Kidney (tissue), 13 donors: ENCODE measurements at regions not wholly inside any gene's neighbourhood (a gene's known extent, or its start where the extent isn't known, plus 50 kb on each side); places are given as distances from the start of the nearest gene placed in this dataset.

Experiments
- DNase-seq, 5 donors: peaks; one replicate each; pipeline ENCODE4 v3.0.0-alpha.2; 2013 to 2020
- FAIRE-seq: peaks from 2 replicates; lab custom pipeline; 2012; peaks lifted over from hg19 to GRCh38; lab: Jason Lieb, UNC
- H3K27ac ChIP-seq, 2 donors: one replicate each; pipeline ENCODE4 v1.7.0; 2013; ENCODE audit warnings: low read depth in 2 of 2, low read length in 2 of 2, inconsistent platforms in 1 of 2
- H3K27me3 ChIP-seq: one replicate; pipeline ENCODE4 v1.7.1; 2013; ENCODE audit warnings: low read length, inconsistent platforms; ENCODE audit not compliant: control insufficient read depth, insufficient read depth
- H3K36me3 ChIP-seq, 3 donors: one replicate each; pipeline versions ENCODE4 v1.7.0 to v1.7.1; 2013; ENCODE audit warnings: low read length in 3 of 3, control low read depth in 1 of 3, inconsistent platforms in 1 of 3; ENCODE audit not compliant: insufficient read depth in 3 of 3, control insufficient read depth in 2 of 3
- H3K4me1 ChIP-seq, 3 donors: one replicate each; pipeline versions ENCODE4 v1.7.0 to v1.7.1; 2013; ENCODE audit warnings: low read length in 3 of 3, inconsistent platforms in 1 of 3, low read depth in 1 of 3; ENCODE audit not compliant: control insufficient read depth in 2 of 3, insufficient read depth in 2 of 3
- H3K4me3 ChIP-seq, 3 donors: one replicate each; pipeline versions ENCODE4 v1.7.0 to v1.8.1; 2013; ENCODE audit warnings: low read length in 3 of 3, control low read depth in 1 of 3, inconsistent platforms in 1 of 3
- H3K9ac ChIP-seq, 3 donors: one replicate each; pipeline versions ENCODE4 v1.7.0 to v1.7.1; 2013; ENCODE audit warnings: low read length in 3 of 3, control low read depth in 1 of 3, inconsistent platforms in 1 of 3
- H3K9me3 ChIP-seq, 3 donors: one replicate each; pipeline versions ENCODE4 v1.7.0 to v1.7.1; 2013; ENCODE audit warnings: low read length in 3 of 3, control low read depth in 1 of 3, inconsistent platforms in 1 of 3; ENCODE audit not compliant: control insufficient read depth in 2 of 3, insufficient read depth in 1 of 3
- intact Hi-C: fragments of 100-400 bp; cut with DNase I; formaldehyde crosslinking; loops from one replicate; pipeline ENCODE4 v1.11.1; 2022
- TF ChIP-seq, protein P1 (sequence below): IDR thresholded peaks from 3 replicates; pipeline ENCODE4 v1.5.1; 2012; ENCODE audit warnings: mild to moderate bottlenecking, moderate library complexity, borderline replicate concordance; ENCODE audit not compliant: insufficient read depth; ENCODE audit errors: extremely low read depth
- donor health status: control.
- donor health status: control.
- donor health status: control.
- donor health status: control.
- donor health status: control.
- donor health status: DM: yes; HTN: yes; CAD: no.
- donor health status: Normal renal cell carcinoma (clear cell type).

DNA sequence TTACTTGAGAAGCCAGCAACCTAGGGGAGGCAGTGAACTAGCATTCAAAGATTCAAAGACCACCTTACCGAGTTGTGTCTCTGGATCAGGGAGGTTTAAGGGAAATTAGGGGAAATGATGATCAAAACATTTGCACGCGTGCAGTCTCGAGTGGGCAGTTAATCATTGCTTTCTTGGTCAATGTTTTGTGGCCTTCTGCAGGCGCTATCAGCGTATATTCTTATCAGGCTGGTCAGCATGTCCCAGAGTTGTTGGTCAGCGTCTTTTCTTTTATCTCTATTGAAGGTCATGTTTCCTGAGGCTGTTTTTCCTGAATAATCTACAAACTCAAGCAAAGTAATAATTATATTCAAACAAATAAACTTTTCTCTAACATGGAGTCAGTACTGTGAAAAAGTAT is 84.0 kb upstream of the ZNF81 start:
- no peak for DNase-seq
- Histone ChIP-seq H3K4me1 (no peaks in the 10 kb centered on the region), H3K9ac (no peak overlapping the region), H3K36me3 (no peaks in the 10 kb centered on the region), H3K9me3 (no peaks in the 10 kb centered on the region), H3K4me3 (no peak overlapping the region), H3K27me3 (no peaks in the 10 kb centered on the region), H3K27ac (no peak overlapping the region)
- intact Hi-C loops, result no loop called here
- FAIRE-seq, result no peak
- TF ChIP-seq, protein P1, sequence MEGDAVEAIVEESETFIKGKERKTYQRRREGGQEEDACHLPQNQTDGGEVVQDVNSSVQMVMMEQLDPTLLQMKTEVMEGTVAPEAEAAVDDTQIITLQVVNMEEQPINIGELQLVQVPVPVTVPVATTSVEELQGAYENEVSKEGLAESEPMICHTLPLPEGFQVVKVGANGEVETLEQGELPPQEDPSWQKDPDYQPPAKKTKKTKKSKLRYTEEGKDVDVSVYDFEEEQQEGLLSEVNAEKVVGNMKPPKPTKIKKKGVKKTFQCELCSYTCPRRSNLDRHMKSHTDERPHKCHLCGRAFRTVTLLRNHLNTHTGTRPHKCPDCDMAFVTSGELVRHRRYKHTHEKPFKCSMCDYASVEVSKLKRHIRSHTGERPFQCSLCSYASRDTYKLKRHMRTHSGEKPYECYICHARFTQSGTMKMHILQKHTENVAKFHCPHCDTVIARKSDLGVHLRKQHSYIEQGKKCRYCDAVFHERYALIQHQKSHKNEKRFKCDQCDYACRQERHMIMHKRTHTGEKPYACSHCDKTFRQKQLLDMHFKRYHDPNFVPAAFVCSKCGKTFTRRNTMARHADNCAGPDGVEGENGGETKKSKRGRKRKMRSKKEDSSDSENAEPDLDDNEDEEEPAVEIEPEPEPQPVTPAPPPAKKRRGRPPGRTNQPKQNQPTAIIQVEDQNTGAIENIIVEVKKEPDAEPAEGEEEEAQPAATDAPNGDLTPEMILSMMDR, result no peak

DNA sequence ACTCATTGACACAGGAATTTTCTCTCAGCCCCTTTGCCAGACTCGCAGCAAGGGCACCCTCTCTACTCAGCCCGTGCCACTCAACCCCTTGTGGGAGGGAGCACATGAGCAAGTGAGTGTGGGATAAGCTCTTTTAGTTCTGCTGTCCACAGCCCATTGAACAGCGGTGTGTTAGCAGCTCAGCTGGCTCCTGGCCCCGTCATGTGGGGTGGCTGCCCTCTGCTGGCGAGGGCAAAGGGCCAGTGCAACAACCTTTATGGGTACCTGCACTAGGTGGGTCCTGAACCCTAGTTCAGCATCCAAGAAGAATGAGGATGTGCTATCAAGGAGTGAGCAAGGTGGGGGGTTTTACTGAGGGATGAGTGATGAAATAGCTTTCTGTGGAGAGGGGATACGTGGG is 85.0 kb upstream of the ZNF81 start:
- Histone ChIP-seq H3K27me3 (no peaks in the 10 kb centered on the region), H3K4me1 (no peaks in the 10 kb centered on the region), H3K27ac (no peak overlapping the region), H3K9me3 (no peaks in the 10 kb centered on the region), H3K4me3 (no peak overlapping the region), H3K36me3 (no peaks in the 10 kb centered on the region), H3K9ac (no peak overlapping the region)
- intact Hi-C loops, result no loop called here
- TF ChIP-seq, protein P1, result no peak
- no peak for FAIRE-seq
- DNase-seq, result no peak

DNA sequence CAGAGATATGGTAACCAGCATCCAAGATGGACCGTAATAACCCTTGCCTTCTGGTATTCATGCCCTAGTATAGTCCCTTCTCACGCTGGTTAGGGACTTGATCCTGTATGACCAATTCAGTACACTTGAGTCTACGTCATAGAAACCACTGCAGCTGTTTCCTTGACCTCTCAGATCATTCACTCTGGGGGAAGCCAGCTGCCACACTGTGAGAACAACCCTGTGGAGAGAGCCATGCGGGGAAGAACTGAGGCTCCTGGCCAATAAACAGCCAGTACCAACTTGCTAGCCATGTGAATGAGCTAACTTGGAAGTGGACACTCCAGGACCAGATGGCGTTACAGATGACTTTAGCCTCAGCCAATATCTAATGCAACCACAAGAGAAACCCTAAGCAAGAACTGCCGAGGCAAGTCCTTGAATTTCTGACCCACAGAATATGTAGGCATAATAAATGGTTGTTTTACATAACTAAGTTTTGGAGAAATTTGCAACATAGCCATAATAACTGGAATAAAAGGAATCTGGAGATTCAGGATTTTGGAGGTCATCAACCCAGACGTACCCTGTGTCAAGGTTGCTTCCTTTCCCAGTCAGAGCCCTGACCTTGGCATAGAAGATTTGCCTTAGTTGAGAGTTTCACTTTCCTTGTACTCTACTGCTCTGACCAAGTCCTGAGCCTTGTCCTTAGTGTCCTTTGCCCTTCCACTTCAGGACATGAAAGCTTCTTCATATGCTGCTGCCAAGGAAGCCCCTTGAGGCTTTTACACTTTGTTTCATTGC is 87.3 kb upstream of the ZNF81 start:
- Histone ChIP-seq H3K36me3 (no peaks in the 10 kb centered on the region), H3K9ac (no peak overlapping the region), H3K27me3 (no peaks in the 10 kb centered on the region), H3K4me3 (no peak overlapping the region), H3K4me1 (no peaks in the 10 kb centered on the region), H3K27ac (no peak overlapping the region), H3K9me3 (no peaks in the 10 kb centered on the region)
- FAIRE-seq, result no peak
- DNase-seq, result no peak
- intact Hi-C loops, result no loop called here
- TF ChIP-seq, protein P1, result no peak

- Histone ChIP-seq H3K4me1 (no peaks in the 10 kb centered on the region), H3K27me3 (no peaks in the 10 kb centered on the region), H3K9me3 (no peaks in the 10 kb centered on the region), H3K36me3 (no peaks in the 10 kb centered on the region), H3K27ac (no peak overlapping the region), H3K4me3 (no peak overlapping the region), H3K9ac (no peak overlapping the region)
- TF ChIP-seq, protein P1, result no peak
- FAIRE-seq, result no peak
- intact Hi-C loops, result no loop called here
- no peak for DNase-seq
These were observed 88.1 kb upstream of the ZNF81 start for GRCh38 chrX:47748576-47748975.
